ENCODE measurements at regions not wholly inside any gene's neighbourhood (a gene's known extent, or its start where the extent isn't known, plus 50 kb on each side); places are given as distances from the start of the nearest gene placed in this dataset.

- Mint-ChIP-seq H3K4me3 (no peak overlapping the region), H3K27ac (no peak overlapping the region), H3K27me3 (ENCODE audit: low read depth in 3 of 3) (peaks cover 0 to 3% (median 2%) of the 10 kb centered on the region in 3 donors), H3K36me3 (no peaks in the 10 kb centered on the region), H3K9me3 (peaks cover 5 to 58% (median 23%) of the 10 kb centered on the region in 6 donors), H3K4me1 (no peaks in the 10 kb centered on the region)
- no peak for DNase-seq
Measured at GRCh38 chr12:83689333-83689732, 1002.6 kb downstream of the TMTC2 start.

GRCh38 chr12:83676781-83677295 is 990.1 kb downstream of the TMTC2 start:
- no peak for DNase-seq
- Mint-ChIP-seq H3K9me3 (peaks cover 0 to 13% (median 7%) of the 10 kb centered on the region in 6 donors), H3K4me3 (no peak overlapping the region), H3K27me3 (ENCODE audit: low read depth in 3 of 3) (no peaks in the 10 kb centered on the region), H3K36me3 (no peaks in the 10 kb centered on the region), H3K4me1 (no peaks in the 10 kb centered on the region), H3K27ac (no peak overlapping the region)

- H3K9me3 Mint-ChIP-seq: peaks cover 3 to 29% (median 11%) of the 10 kb centered on the region in 6 donors
- no peak overlapping the region for H3K4me3 Mint-ChIP-seq
- no peaks in the 10 kb centered on the region for H3K27me3 Mint-ChIP-seq (ENCODE audit: low read depth in 3 of 3)
- no peaks in the 10 kb centered on the region for H3K4me1 Mint-ChIP-seq
- DNase-seq: no peak
- no peak overlapping the region for H3K27ac Mint-ChIP-seq
- peaks cover 0 to 3% (median 0%) of the 10 kb centered on the region in 3 donors for H3K36me3 Mint-ChIP-seq
Measured at GRCh38 chr12:83666690-83667089, 980.0 kb downstream of the TMTC2 start.

GRCh38 chr12:83665634-83666218 is 979.0 kb downstream of the TMTC2 start:
- peaks cover 2 to 31% (median 11%) of the 10 kb centered on the region in 6 donors for H3K9me3 Mint-ChIP-seq
- no peak for DNase-seq
- H3K27me3 Mint-ChIP-seq (ENCODE audit: low read depth in 3 of 3): no peaks in the 10 kb centered on the region
- peaks cover 0 to 3% (median 0%) of the 10 kb centered on the region in 3 donors for H3K36me3 Mint-ChIP-seq
- no peak overlapping the region for H3K27ac Mint-ChIP-seq
- H3K4me1 Mint-ChIP-seq: no peaks in the 10 kb centered on the region
- H3K4me3 Mint-ChIP-seq: no peak overlapping the region

GRCh38 chr12:83664650-83665049 is 977.9 kb downstream of the TMTC2 start:
- Mint-ChIP-seq H3K9me3 (peaks cover 3 to 32% (median 11%) of the 10 kb centered on the region in 6 donors), H3K27me3 (ENCODE audit: low read depth in 3 of 3) (no peaks in the 10 kb centered on the region), H3K4me3 (no peak overlapping the region), H3K4me1 (no peaks in the 10 kb centered on the region), H3K36me3 (peaks cover 0 to 3% (median 0%) of the 10 kb centered on the region in 3 donors), H3K27ac (no peak overlapping the region)
- no peak for DNase-seq

- Mint-ChIP-seq H3K36me3 (no peaks in the 10 kb centered on the region), H3K4me1 (no peaks in the 10 kb centered on the region), H3K4me3 (no peak overlapping the region), H3K27me3 (ENCODE audit: low read depth in 3 of 3) (no peaks in the 10 kb centered on the region), H3K9me3 (peaks cover 3 to 29% (median 14%) of the 10 kb centered on the region in 6 donors), H3K27ac (no peak overlapping the region)
- DNase-seq: no peak
Measured at GRCh38 chr12:83660727-83661358, 974.1 kb downstream of the TMTC2 start.

GRCh38 chr12:83659321-83659720 is 972.6 kb downstream of the TMTC2 start:
- H3K27ac Mint-ChIP-seq: no peak overlapping the region
- H3K4me3 Mint-ChIP-seq: no peak overlapping the region
- H3K4me1 Mint-ChIP-seq: no peaks in the 10 kb centered on the region
- DNase-seq: no peak
- H3K9me3 Mint-ChIP-seq: peaks cover 3 to 29% (median 16%) of the 10 kb centered on the region in 6 donors
- H3K36me3 Mint-ChIP-seq: no peaks in the 10 kb centered on the region
- no peaks in the 10 kb centered on the region for H3K27me3 Mint-ChIP-seq (ENCODE audit: low read depth in 3 of 3)

- no peak for DNase-seq
- Mint-ChIP-seq H3K27me3 (ENCODE audit: low read depth in 3 of 3) (peaks cover 0 to 2% (median under 1%) of the 10 kb centered on the region in 3 donors), H3K4me1 (no peaks in the 10 kb centered on the region), H3K36me3 (no peaks in the 10 kb centered on the region), H3K4me3 (no peak overlapping the region), H3K27ac (no peak overlapping the region), H3K9me3 (peaks cover 6 to 31% (median 24%) of the 10 kb centered on the region in 6 donors)
Measured at GRCh38 chr12:83656004-83656403, 969.3 kb downstream of the TMTC2 start.

GRCh38 chr12:83642205-83642604 is 955.5 kb downstream of the TMTC2 start:
- Mint-ChIP-seq H3K4me1 (no peaks in the 10 kb centered on the region), H3K27me3 (ENCODE audit: low read depth in 3 of 3) (no peaks in the 10 kb centered on the region), H3K9me3 (peaks cover 4 to 66% (median 16%) of the 10 kb centered on the region in 6 donors), H3K36me3 (no peaks in the 10 kb centered on the region), H3K27ac (no peak overlapping the region), H3K4me3 (no peak overlapping the region)
- DNase-seq: no peak

GRCh38 chr12:83641789-83642188 is 955.1 kb downstream of the TMTC2 start:
- Mint-ChIP-seq H3K4me3 (no peak overlapping the region), H3K4me1 (no peaks in the 10 kb centered on the region), H3K27me3 (ENCODE audit: low read depth in 3 of 3) (no peaks in the 10 kb centered on the region)

GRCh38 chr12:83634726-83635267 is 948.1 kb downstream of the TMTC2 start:
- Mint-ChIP-seq H3K4me3 (no peak overlapping the region), H3K9me3 (peaks cover 5 to 40% (median 14%) of the 10 kb centered on the region in 6 donors), H3K27ac (no peak overlapping the region), H3K27me3 (ENCODE audit: low read depth in 3 of 3) (peaks cover 0 to 3% (median 0%) of the 10 kb centered on the region in 3 donors), H3K4me1 (no peaks in the 10 kb centered on the region), H3K36me3 (no peaks in the 10 kb centered on the region)
- no peak for DNase-seq

More at GRCh38 chr12:83641789-83642188, 955.1 kb downstream of the TMTC2 start:
- Mint-ChIP-seq H3K27ac (no peak overlapping the region), H3K9me3 (peaks cover 4 to 69% (median 16%) of the 10 kb centered on the region in 6 donors), H3K36me3 (no peaks in the 10 kb centered on the region)
- DNase-seq: no peak

GRCh38 chr12:83630526-83630925 is 943.8 kb downstream of the TMTC2 start:
- Mint-ChIP-seq H3K27ac (no peak overlapping the region), H3K4me3 (no peak overlapping the region), H3K9me3 (peaks cover 6 to 25% (median 17%) of the 10 kb centered on the region in 6 donors), H3K36me3 (no peaks in the 10 kb centered on the region), H3K4me1 (no peaks in the 10 kb centered on the region), H3K27me3 (ENCODE audit: low read depth in 3 of 3) (peaks cover 0 to 3% (median 0%) of the 10 kb centered on the region in 3 donors)
- no peak for DNase-seq

GRCh38 chr12:83629931-83630330 is 943.2 kb downstream of the TMTC2 start:
- no peak overlapping the region for H3K27ac Mint-ChIP-seq
- H3K27me3 Mint-ChIP-seq (ENCODE audit: low read depth in 3 of 3): peaks cover 0 to 3% (median 0%) of the 10 kb centered on the region in 3 donors
- H3K9me3 Mint-ChIP-seq: peaks cover 6 to 23% (median 17%) of the 10 kb centered on the region in 6 donors
- DNase-seq: no peak
- no peaks in the 10 kb centered on the region for H3K4me1 Mint-ChIP-seq
- H3K36me3 Mint-ChIP-seq: no peaks in the 10 kb centered on the region
- no peak overlapping the region for H3K4me3 Mint-ChIP-seq

- Mint-ChIP-seq H3K9me3 (peaks cover 5 to 24% (median 7%) of the 10 kb centered on the region in 6 donors), H3K36me3 (no peaks in the 10 kb centered on the region), H3K27me3 (ENCODE audit: low read depth in 3 of 3) (no peaks in the 10 kb centered on the region), H3K27ac (no peak overlapping the region), H3K4me1 (no peaks in the 10 kb centered on the region), H3K4me3 (no peak overlapping the region)
- DNase-seq: no peak
Measured at GRCh38 chr12:83622205-83622604, 935.5 kb downstream of the TMTC2 start.
